HG02943 (cell line): ENCODE measurements at regions not wholly inside any gene's neighbourhood (a gene's known extent, or its start where the extent isn't known, plus 50 kb on each side); places are given as distances from the start of the nearest gene placed in this dataset.
"Not testable (repeated sequence)": the region's sequence is repeated elsewhere in the genome, so short reads cannot be mapped to it uniquely, and the experiment has no call there.

ENCODE experiments used
- ATAC-seq: cut with Tn5 transposase; IDR thresholded peaks from one replicate; pipeline ENCODE4 v1.9.1; 2021; ENCODE audit warnings: mild to moderate bottlenecking, low read depth, moderate library complexity; ENCODE audit not compliant: unreplicated experiment

GRCh38 chr1:181169281-181169865 lies 80.9 kb downstream of the IER5 start:
- no peak for ATAC-seq

GRCh38 chr1:181170194-181170593 lies 81.7 kb downstream of the IER5 start:
- ATAC-seq, result no peak

- ATAC-seq, result no peak
Measured at GRCh38 chr1:181172082-181172481, 83.6 kb downstream of the IER5 start.

GRCh38 chr1:181173761-181174447 lies 85.4 kb downstream of the IER5 start:
- ATAC-seq, result no peak

- ATAC-seq, result no peak
Measured at GRCh38 chr1:181174861-181175260, 86.4 kb downstream of the IER5 start.

- no peak for ATAC-seq
Measured at GRCh38 chr1:181175356-181175910, 86.9 kb downstream of the IER5 start.

GRCh38 chr1:181175955-181176354 lies 87.5 kb downstream of the IER5 start:
- ATAC-seq, result no peak

GRCh38 chr1:181178241-181178879 lies 89.9 kb downstream of the IER5 start:
- ATAC-seq, result no peak

GRCh38 chr1:181179279-181179986 lies 90.9 kb downstream of the IER5 start:
- no peak for ATAC-seq

- no peak for ATAC-seq
Measured at GRCh38 chr1:181179987-181180365, 91.5 kb downstream of the IER5 start.

- ATAC-seq, result no peak
Measured at GRCh38 chr1:181180407-181181031, 92.0 kb downstream of the IER5 start.

GRCh38 chr1:181181792-181182585 lies 93.5 kb downstream of the IER5 start:
- no peak for ATAC-seq

- no peak for ATAC-seq
Measured at GRCh38 chr1:181184621-181185020, 96.1 kb downstream of the IER5 start.

GRCh38 chr1:181185461-181185860 lies 97.0 kb downstream of the IER5 start:
- ATAC-seq, result no peak

- ATAC-seq, result not testable (repeated sequence)
Measured at GRCh38 chr1:181186133-181186532, 97.6 kb downstream of the IER5 start.

- ATAC-seq, result no peak
Measured at GRCh38 chr1:181187337-181188126, 99.0 kb downstream of the IER5 start.

GRCh38 chr1:181189245-181189644 lies 100.7 kb downstream of the IER5 start:
- ATAC-seq, result no peak

- no peak for ATAC-seq
Measured at GRCh38 chr1:181189691-181190363, 101.3 kb downstream of the IER5 start.
